Lower leg skin (tissue), 3 donors: ENCODE measurements at regions not wholly inside any gene's neighbourhood (a gene's known extent, or its start where the extent isn't known, plus 50 kb on each side); places are given as distances from the start of the nearest gene placed in this dataset.

Experiments used
- CTCF ChIP-seq, 3 donors: fragments of 450-650 bp; IDR thresholded peaks; one replicate each; pipeline ENCODE4 v1.5.1; 2016; ENCODE audit warnings: antibody characterized with exemption in 3 of 3, mild to moderate bottlenecking in 3 of 3, moderate library complexity in 2 of 3
- POLR2A ChIP-seq, 2 donors: fragments of 450-650 bp; IDR thresholded peaks; one replicate each; pipeline ENCODE4 v1.6.1; 2016 to 2017; ENCODE audit warnings: antibody characterized with exemption in 2 of 2, mild to moderate bottlenecking in 1 of 2, moderate library complexity in 1 of 2

GRCh38 chr9:109941771-109942170, 161.8 kb downstream of the PALM2AKAP2 start:
- no peak for TF ChIP-seq CTCF (IDR thresholded peaks at IDR 0.05)
- TF ChIP-seq POLR2A (IDR thresholded peaks at IDR 0.05), result no peak
